ENCODE measurements at regions not wholly inside any gene's neighbourhood (a gene's known extent, or its start where the extent isn't known, plus 50 kb on each side); places are given as distances from the start of the nearest gene placed in this dataset.

DNA sequence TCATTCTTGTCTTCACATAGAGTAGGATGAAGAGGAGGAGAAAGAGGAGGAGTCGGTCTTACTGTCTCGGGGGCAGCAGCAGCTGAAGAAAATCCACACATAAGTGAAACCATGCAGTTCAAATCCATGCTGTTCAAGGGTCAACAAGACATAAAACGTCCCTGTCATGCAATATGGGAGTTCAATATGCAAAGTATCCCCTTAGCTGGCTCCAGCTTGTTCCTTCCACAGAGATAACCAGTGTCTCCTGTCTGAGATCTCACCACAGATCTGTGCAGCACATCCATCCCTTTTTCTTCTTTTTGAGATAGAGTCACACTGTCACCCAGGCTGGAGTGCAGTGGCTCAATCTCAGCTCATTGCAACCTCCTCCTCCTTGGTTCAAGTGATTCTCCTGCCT, 357.5 kb downstream of the GALC start:
- Mint-ChIP-seq H3K9me3 (ENCODE audit: low read depth) (peaks cover 5% of the 10 kb centered on the region), H3K4me3 (ENCODE audit: low read depth) (no peak overlapping the region), H3K27ac (no peak overlapping the region), H3K27me3 (peaks cover 3% of the 10 kb centered on the region), H3K4me1 (ENCODE audit: low read depth) (peaks cover 5% of the 10 kb centered on the region), H3K36me3 (ENCODE audit: insufficient read depth) (no peaks in the 10 kb centered on the region)
- no peak for DNase-seq (ENCODE audit: low spot score, unreplicated experiment)
- TF ChIP-seq, protein P1, sequence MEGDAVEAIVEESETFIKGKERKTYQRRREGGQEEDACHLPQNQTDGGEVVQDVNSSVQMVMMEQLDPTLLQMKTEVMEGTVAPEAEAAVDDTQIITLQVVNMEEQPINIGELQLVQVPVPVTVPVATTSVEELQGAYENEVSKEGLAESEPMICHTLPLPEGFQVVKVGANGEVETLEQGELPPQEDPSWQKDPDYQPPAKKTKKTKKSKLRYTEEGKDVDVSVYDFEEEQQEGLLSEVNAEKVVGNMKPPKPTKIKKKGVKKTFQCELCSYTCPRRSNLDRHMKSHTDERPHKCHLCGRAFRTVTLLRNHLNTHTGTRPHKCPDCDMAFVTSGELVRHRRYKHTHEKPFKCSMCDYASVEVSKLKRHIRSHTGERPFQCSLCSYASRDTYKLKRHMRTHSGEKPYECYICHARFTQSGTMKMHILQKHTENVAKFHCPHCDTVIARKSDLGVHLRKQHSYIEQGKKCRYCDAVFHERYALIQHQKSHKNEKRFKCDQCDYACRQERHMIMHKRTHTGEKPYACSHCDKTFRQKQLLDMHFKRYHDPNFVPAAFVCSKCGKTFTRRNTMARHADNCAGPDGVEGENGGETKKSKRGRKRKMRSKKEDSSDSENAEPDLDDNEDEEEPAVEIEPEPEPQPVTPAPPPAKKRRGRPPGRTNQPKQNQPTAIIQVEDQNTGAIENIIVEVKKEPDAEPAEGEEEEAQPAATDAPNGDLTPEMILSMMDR (IDR thresholded peaks at IDR 0.05; ENCODE audit: unreplicated experiment): no peak

DNA sequence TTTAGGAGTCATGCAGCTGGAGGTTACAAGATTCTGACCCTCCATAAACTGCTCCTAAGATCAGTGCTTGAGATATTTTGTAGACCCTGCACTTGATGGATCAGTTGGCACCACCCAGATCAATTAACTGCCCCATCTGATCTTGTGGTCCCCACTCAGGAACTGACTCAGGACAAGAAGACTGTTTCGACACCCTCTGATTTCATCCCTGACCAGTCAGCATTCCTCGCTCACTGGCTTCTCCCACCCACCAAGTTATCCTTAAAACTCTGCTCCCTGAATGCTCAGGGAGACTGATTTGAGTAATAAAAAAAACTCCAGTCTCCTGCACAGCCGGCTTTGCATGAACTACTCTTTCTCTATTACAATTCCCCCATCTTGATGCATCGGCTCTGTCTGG, 360.2 kb downstream of the GALC start:
- H3K27me3 Mint-ChIP-seq: peaks cover 3% of the 10 kb centered on the region
- H3K9me3 Mint-ChIP-seq (ENCODE audit: low read depth): peaks cover 5% of the 10 kb centered on the region
- TF ChIP-seq, protein P1 (IDR thresholded peaks at IDR 0.05; ENCODE audit: unreplicated experiment): no peak
- no peaks in the 10 kb centered on the region for H3K36me3 Mint-ChIP-seq (ENCODE audit: insufficient read depth)
- H3K4me3 Mint-ChIP-seq (ENCODE audit: low read depth): no peak overlapping the region
- peaks cover 16% of the 10 kb centered on the region for H3K4me1 Mint-ChIP-seq (ENCODE audit: low read depth)
- DNase-seq (ENCODE audit: low spot score, unreplicated experiment): no peak
- no peak overlapping the region for H3K27ac Mint-ChIP-seq

DNA sequence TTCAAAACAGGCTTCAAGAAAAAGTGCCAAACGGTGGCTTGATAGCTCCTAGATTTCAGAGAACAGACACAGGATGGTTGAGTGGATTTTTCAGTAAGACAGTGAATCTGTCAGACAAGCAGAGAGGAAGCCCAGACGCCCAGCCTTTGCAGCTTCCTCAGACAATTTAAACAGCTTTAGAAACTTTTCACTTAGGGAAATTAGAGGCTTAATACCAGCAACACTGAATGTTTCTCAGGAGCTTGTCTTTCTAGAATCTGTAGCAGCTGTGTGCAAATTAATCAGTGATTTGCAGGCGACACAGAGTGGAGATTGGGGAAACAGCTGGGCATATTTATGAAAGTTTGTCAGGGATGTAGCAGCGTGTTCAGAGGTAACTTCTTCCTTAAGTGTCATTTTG, 362.1 kb downstream of the GALC start:
- no peak overlapping the region for H3K4me3 Mint-ChIP-seq (ENCODE audit: low read depth)

DNA sequence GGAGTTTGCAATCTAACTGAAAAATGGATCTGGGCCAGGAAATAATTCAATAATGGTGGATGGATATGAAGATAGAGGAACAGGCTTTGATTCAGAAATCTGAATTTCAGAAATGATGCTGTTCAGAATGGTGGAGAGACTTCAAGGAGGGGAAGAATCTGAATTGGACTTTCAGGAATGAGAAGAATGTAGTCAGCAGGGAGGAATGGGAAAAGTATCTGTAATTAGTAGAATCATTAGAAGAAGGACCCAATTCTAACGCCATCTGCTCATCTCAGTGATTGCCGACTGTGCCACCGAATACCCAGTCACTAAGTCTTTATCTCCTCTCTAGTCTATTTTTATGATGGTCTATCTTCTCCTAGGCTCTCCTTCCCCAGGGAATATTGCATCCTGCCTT, 363.2 kb downstream of the GALC start:
- Mint-ChIP-seq H3K27ac (no peak overlapping the region), H3K36me3 (ENCODE audit: insufficient read depth) (no peaks in the 10 kb centered on the region)
- no peak for DNase-seq (ENCODE audit: low spot score, unreplicated experiment)

More for the DNA sequence above, 362.1 kb downstream of the GALC start:
- Mint-ChIP-seq H3K27me3 (peaks cover 3% of the 10 kb centered on the region), H3K27ac (no peak overlapping the region), H3K36me3 (ENCODE audit: insufficient read depth) (no peaks in the 10 kb centered on the region), H3K9me3 (ENCODE audit: low read depth) (peaks cover 5% of the 10 kb centered on the region), H3K4me1 (ENCODE audit: low read depth) (peaks cover 11% of the 10 kb centered on the region)
- no peak for DNase-seq (ENCODE audit: low spot score, unreplicated experiment)
- TF ChIP-seq, protein P1 (IDR thresholded peaks at IDR 0.05; ENCODE audit: unreplicated experiment): no peak

DNA sequence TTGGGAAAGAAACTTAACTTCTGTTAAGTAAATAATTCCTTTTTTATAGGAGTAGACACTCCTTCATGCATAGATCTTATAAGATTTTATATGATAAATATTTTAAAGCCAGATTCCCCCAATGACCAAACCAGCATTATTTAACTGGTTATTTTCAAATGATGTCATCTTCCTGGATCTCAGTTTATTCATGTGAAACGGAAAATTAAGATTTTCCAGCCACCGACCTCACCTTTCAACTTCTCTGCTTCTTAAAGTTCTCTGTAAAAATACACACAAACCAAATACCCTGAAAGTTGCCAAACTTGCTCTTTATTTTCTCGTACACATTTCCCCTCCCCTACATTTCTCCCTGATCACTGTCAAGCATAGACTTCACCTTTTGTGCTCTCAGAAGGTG, 364.2 kb downstream of the GALC start:
- peaks cover 2% of the 10 kb centered on the region for H3K9me3 Mint-ChIP-seq (ENCODE audit: low read depth)
- peaks cover 11% of the 10 kb centered on the region for H3K4me1 Mint-ChIP-seq (ENCODE audit: low read depth)
- H3K36me3 Mint-ChIP-seq (ENCODE audit: insufficient read depth): no peaks in the 10 kb centered on the region
- H3K27ac Mint-ChIP-seq: no peak overlapping the region
- TF ChIP-seq, protein P1 (IDR thresholded peaks at IDR 0.05; ENCODE audit: unreplicated experiment): no peak
- DNase-seq (ENCODE audit: low spot score, unreplicated experiment): no peak
- H3K27me3 Mint-ChIP-seq: peaks cover 3% of the 10 kb centered on the region
- no peak overlapping the region for H3K4me3 Mint-ChIP-seq (ENCODE audit: low read depth)

More for the DNA sequence above, 363.2 kb downstream of the GALC start:
- no peak overlapping the region for H3K4me3 Mint-ChIP-seq (ENCODE audit: low read depth)
- H3K27me3 Mint-ChIP-seq: peaks cover 3% of the 10 kb centered on the region
- peaks cover 5% of the 10 kb centered on the region for H3K9me3 Mint-ChIP-seq (ENCODE audit: low read depth)
- TF ChIP-seq, protein P1 (IDR thresholded peaks at IDR 0.05; ENCODE audit: unreplicated experiment): no peak
- peaks cover 11% of the 10 kb centered on the region for H3K4me1 Mint-ChIP-seq (ENCODE audit: low read depth)
